GM23338 (cell line): ENCODE measurements at regions not wholly inside any gene's neighbourhood (a gene's known extent, or its start where the extent isn't known, plus 50 kb on each side); places are given as distances from the start of the nearest gene placed in this dataset.

Source experiments
- CTCF ChIP-seq, 2 experiments: fragments of 200-600 bp in 1 of 2; sonication (generic) in 1 of 2; conservative IDR thresholded peaks; 2 replicates each; pipeline versions ENCODE4 v1.5.1 to v1.6.1; 2016 to 2017; ENCODE audit warnings: antibody characterized with exemption in 2 of 2, low read depth in 2 of 2, mild to moderate bottlenecking in 2 of 2, moderate library complexity in 1 of 2
- ETS1 ChIP-seq: IDR thresholded peaks from 2 replicates; pipeline ENCODE4 v1.6.1; 2016; ENCODE audit warnings: antibody characterized with exemption
- EZH2 ChIP-seq: fragments of 200-600 bp; sonication (generic); IDR thresholded peaks from one replicate; pipeline ENCODE4 v1.8.0; 2017; ENCODE audit warnings: antibody characterized with exemption, mild to moderate bottlenecking, low read depth; ENCODE audit not compliant: unreplicated experiment
- EZH2phosphoT487 ChIP-seq: fragments of 200-600 bp; sonication (generic); IDR thresholded peaks from one replicate; pipeline ENCODE4 v1.8.1; 2018; ENCODE audit warnings: antibody characterized with exemption; ENCODE audit not compliant: unreplicated experiment
- JUNB ChIP-seq: IDR thresholded peaks from one replicate; pipeline ENCODE4 v1.6.1; 2016; ENCODE audit warnings: antibody characterized with exemption; ENCODE audit not compliant: unreplicated experiment

- TF ChIP-seq EZH2, result no peak
- TF ChIP-seq CTCF (conservative IDR thresholded peaks at IDR 0.05; ENCODE audit: low read depth in 2 of 2), result peak in 1 of 2 experiments; percentile 39; a peak in 2 of 4 replicates
- TF ChIP-seq JUNB, result no peak
- no peak for TF ChIP-seq EZH2phosphoT487
- TF ChIP-seq ETS1, result no peak
Observed at GRCh38 chr3:63142681-63143080, 135.4 kb upstream of the SYNPR start.
